ENCODE measurements at regions not wholly inside any gene's neighbourhood (a gene's known extent, or its start where the extent isn't known, plus 50 kb on each side); places are given as distances from the start of the nearest gene placed in this dataset.
A peak's percentile ranks its signal among the peaks of the same experiment; 100 is the strongest.
"Not testable (repeated sequence)": the region's sequence is repeated elsewhere in the genome, so short reads cannot be mapped to it uniquely, and the experiment has no call there.

GRCh38 chr5:164230341-164230740 is 724.9 kb downstream of the MAT2B start:
- no peaks in the 10 kb centered on the region for H3K27me3 ChIP-seq (ENCODE audit: control insufficient read depth in 5 of 5, insufficient read depth in 4 of 5, low read length in 5 of 5)
- H3K9me3 ChIP-seq (ENCODE audit: control insufficient read depth in 5 of 5, low read length in 5 of 5): peaks cover 0 to 8% (median 5%) of the 10 kb centered on the region in 5 donors
- no peak overlapping the region for H3K27ac ChIP-seq (ENCODE audit: low read depth, low read length)
- peaks cover 1 to 4% (median 2%) of the 10 kb centered on the region in 5 donors for H3K4me1 ChIP-seq (ENCODE audit: control insufficient read depth in 5 of 5, insufficient read depth in 5 of 5, low read length in 5 of 5)
- no peak overlapping the region for H3K9ac ChIP-seq (ENCODE audit: low read length in 5 of 5)
- H3K36me3 ChIP-seq (ENCODE audit: control insufficient read depth in 5 of 5, insufficient read depth in 5 of 5, low read length in 5 of 5): no peaks in the 10 kb centered on the region
- H3K4me3 ChIP-seq (ENCODE audit: low read depth in 1 of 5, low read length in 5 of 5): no peak overlapping the region

DNA sequence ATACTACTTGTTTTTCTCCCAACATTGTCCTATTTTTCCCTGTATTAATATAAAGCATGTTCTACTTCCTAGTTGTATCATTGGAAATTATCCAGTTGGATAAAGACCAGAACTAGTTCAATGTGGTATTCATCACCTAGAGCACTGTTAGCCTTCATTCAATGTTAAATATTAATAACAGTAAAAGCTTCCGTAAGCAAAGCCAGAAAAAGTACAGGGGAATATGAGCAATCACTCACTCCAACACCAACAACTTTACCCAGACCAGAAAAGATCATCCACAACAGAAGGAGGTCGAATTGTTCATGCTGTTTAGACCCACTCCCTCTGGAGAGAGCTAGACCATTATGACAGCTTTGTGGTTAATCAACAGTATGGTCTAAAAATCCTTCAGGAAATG is 728.4 kb downstream of the MAT2B start:
- Histone ChIP-seq H3K9ac (ENCODE audit: low read length in 5 of 5) (no peak overlapping the region), H3K4me3 (ENCODE audit: low read depth in 1 of 5, low read length in 5 of 5) (no peak overlapping the region), H3K9me3 (ENCODE audit: control insufficient read depth in 5 of 5, low read length in 5 of 5) (peaks cover 0 to 2% (median under 1%) of the 10 kb centered on the region in 5 donors), H3K27me3 (ENCODE audit: control insufficient read depth in 5 of 5, insufficient read depth in 4 of 5, low read length in 5 of 5) (no peaks in the 10 kb centered on the region), H3K4me1 (ENCODE audit: control insufficient read depth in 5 of 5, insufficient read depth in 5 of 5, low read length in 5 of 5) (peaks cover 2 to 13% (median 10%) of the 10 kb centered on the region in 5 donors), H3K27ac (ENCODE audit: low read depth, low read length) (no peak overlapping the region), H3K36me3 (ENCODE audit: control insufficient read depth in 5 of 5, insufficient read depth in 5 of 5, low read length in 5 of 5) (no peaks in the 10 kb centered on the region)

DNA sequence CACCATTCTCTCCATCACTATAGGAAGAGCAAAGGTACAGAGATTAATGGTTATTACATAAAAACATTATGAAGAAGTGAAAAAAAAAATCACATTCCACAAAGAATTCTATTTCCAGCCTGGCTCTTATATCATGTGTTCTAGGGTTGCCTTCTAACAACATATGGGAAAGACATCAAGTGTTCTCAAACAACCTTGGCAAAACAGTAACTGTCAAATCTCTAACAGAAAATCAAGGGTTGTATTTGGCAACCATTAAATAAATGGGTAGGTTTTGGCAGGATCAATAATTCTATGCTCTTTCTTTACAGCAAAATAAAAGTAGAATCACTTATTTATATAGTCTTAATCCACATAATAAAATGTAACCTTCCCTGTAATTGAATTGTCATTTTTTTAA is 728.9 kb downstream of the MAT2B start:
- H3K9ac ChIP-seq (ENCODE audit: low read length in 5 of 5): no peak overlapping the region
- peaks cover 2 to 13% (median 10%) of the 10 kb centered on the region in 5 donors for H3K4me1 ChIP-seq (ENCODE audit: control insufficient read depth in 5 of 5, insufficient read depth in 5 of 5, low read length in 5 of 5)
- H3K4me3 ChIP-seq (ENCODE audit: low read depth in 1 of 5, low read length in 5 of 5): no peak overlapping the region
- H3K36me3 ChIP-seq (ENCODE audit: control insufficient read depth in 5 of 5, insufficient read depth in 5 of 5, low read length in 5 of 5): no peaks in the 10 kb centered on the region
- H3K27me3 ChIP-seq (ENCODE audit: control insufficient read depth in 5 of 5, insufficient read depth in 4 of 5, low read length in 5 of 5): no peaks in the 10 kb centered on the region
- H3K9me3 ChIP-seq (ENCODE audit: control insufficient read depth in 5 of 5, low read length in 5 of 5): no peaks in the 10 kb centered on the region
- H3K27ac ChIP-seq (ENCODE audit: low read depth, low read length): no peak overlapping the region

DNA sequence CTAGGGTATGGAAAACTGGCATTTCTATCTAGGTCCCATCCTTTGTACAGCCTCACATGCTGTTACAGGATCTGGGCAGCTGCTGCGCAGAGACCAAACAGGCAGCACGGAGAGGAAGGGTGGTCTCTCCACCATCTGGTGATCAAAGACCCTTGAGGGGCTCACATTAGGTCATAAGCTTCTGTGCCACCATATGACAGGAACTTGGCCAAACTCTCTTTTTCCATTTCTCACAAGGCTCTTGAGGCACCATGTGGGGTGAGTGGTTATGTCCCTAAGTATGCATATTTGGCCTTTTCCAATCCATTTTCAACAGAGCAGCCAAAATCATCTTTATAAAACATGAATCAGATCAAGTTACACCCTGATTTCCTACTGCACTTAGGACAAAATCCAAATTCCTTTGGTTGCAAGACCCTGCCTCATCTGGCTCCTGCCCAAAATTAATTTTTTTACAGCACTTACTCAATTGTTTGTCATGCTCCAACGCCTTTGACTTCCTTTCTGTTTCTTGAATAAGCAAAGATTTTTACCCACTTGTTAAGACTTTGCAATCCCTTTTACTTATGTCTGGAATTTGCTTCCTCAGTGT is 730.0 kb downstream of the MAT2B start:
- H3K9ac ChIP-seq (ENCODE audit: low read length in 5 of 5): no peak overlapping the region
- no peak overlapping the region for H3K4me3 ChIP-seq (ENCODE audit: low read depth in 1 of 5, low read length in 5 of 5)
- peaks cover 2 to 13% (median 10%) of the 10 kb centered on the region in 5 donors for H3K4me1 ChIP-seq (ENCODE audit: control insufficient read depth in 5 of 5, insufficient read depth in 5 of 5, low read length in 5 of 5)
- H3K27ac ChIP-seq (ENCODE audit: low read depth, low read length): peak overlapping the region; percentile 25
- no peaks in the 10 kb centered on the region for H3K36me3 ChIP-seq (ENCODE audit: control insufficient read depth in 5 of 5, insufficient read depth in 5 of 5, low read length in 5 of 5)
- H3K27me3 ChIP-seq (ENCODE audit: control insufficient read depth in 5 of 5, insufficient read depth in 4 of 5, low read length in 5 of 5): no peaks in the 10 kb centered on the region
- no peaks in the 10 kb centered on the region for H3K9me3 ChIP-seq (ENCODE audit: control insufficient read depth in 5 of 5, low read length in 5 of 5)

DNA sequence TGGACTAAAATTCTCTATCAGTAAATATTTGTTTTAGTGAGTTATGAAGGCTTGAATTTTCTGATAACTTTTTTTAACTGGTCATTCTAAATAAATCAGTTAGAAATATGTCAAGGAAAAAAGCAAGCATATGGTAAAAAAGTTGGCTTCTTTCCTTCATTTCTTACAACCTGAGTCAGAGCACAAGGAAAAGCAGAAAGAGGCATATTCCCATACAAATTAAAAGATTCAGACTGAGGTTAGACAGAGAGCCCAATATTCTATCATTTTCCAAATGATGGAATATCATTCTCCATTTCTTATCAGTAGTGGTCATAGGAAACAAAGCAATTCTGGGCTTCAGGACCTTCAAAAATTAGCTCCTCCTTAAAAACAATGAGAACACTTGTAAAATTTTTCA is 732.1 kb downstream of the MAT2B start:
- Histone ChIP-seq H3K27ac (ENCODE audit: low read depth, low read length) (no peak overlapping the region), H3K9me3 (ENCODE audit: control insufficient read depth in 5 of 5, low read length in 5 of 5) (no peaks in the 10 kb centered on the region), H3K4me1 (ENCODE audit: control insufficient read depth in 5 of 5, insufficient read depth in 5 of 5, low read length in 5 of 5) (peaks cover 2 to 13% (median 10%) of the 10 kb centered on the region in 5 donors), H3K36me3 (ENCODE audit: control insufficient read depth in 5 of 5, insufficient read depth in 5 of 5, low read length in 5 of 5) (no peaks in the 10 kb centered on the region), H3K27me3 (ENCODE audit: control insufficient read depth in 5 of 5, insufficient read depth in 4 of 5, low read length in 5 of 5) (no peaks in the 10 kb centered on the region), H3K4me3 (ENCODE audit: low read depth in 1 of 5, low read length in 5 of 5) (no peak overlapping the region), H3K9ac (ENCODE audit: low read length in 5 of 5) (no peak overlapping the region)

DNA sequence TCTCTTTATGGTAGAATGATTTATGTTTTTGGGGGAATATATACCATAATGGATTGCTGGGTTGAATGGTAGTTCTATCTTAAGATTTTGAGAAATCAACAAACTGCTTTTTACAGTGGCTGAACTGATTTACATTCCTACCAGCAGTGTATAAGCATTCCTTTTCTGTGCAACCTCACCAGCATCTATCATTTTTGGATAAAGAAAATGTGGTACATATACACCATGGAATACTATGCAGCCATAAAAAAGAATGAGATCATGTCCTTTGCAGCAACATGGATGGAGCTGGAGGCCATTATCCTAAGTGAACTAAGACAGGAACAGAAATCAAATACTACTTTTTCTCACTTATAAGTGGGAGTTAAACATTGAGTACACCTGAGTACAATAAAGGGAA is 746.4 kb downstream of the MAT2B start:
- not testable (repeated sequence) for H3K27me3 ChIP-seq (ENCODE audit: control insufficient read depth in 5 of 5, insufficient read depth in 4 of 5, low read length in 5 of 5); H3K4me3 ChIP-seq (ENCODE audit: low read depth in 1 of 5, low read length in 5 of 5); H3K36me3 ChIP-seq (ENCODE audit: control insufficient read depth in 5 of 5, insufficient read depth in 5 of 5, low read length in 5 of 5); H3K4me1 ChIP-seq (ENCODE audit: control insufficient read depth in 5 of 5, insufficient read depth in 5 of 5, low read length in 5 of 5); H3K9ac ChIP-seq (ENCODE audit: low read length in 5 of 5); H3K27ac ChIP-seq (ENCODE audit: low read depth, low read length); H3K9me3 ChIP-seq (ENCODE audit: control insufficient read depth in 5 of 5, low read length in 5 of 5)

- H3K4me1 ChIP-seq (ENCODE audit: control insufficient read depth in 5 of 5, insufficient read depth in 5 of 5, low read length in 5 of 5): no peaks in the 10 kb centered on the region
- H3K4me3 ChIP-seq (ENCODE audit: low read depth in 1 of 5, low read length in 5 of 5): no peak overlapping the region
- no peaks in the 10 kb centered on the region for H3K9me3 ChIP-seq (ENCODE audit: control insufficient read depth in 5 of 5, low read length in 5 of 5)
- H3K27me3 ChIP-seq (ENCODE audit: control insufficient read depth in 5 of 5, insufficient read depth in 4 of 5, low read length in 5 of 5): no peaks in the 10 kb centered on the region
- no peaks in the 10 kb centered on the region for H3K36me3 ChIP-seq (ENCODE audit: control insufficient read depth in 5 of 5, insufficient read depth in 5 of 5, low read length in 5 of 5)
- no peak overlapping the region for H3K9ac ChIP-seq (ENCODE audit: low read length in 5 of 5)
- no peak overlapping the region for H3K27ac ChIP-seq (ENCODE audit: low read depth, low read length)
Measured at GRCh38 chr5:164253764-164254163, 748.3 kb downstream of the MAT2B start.

DNA sequence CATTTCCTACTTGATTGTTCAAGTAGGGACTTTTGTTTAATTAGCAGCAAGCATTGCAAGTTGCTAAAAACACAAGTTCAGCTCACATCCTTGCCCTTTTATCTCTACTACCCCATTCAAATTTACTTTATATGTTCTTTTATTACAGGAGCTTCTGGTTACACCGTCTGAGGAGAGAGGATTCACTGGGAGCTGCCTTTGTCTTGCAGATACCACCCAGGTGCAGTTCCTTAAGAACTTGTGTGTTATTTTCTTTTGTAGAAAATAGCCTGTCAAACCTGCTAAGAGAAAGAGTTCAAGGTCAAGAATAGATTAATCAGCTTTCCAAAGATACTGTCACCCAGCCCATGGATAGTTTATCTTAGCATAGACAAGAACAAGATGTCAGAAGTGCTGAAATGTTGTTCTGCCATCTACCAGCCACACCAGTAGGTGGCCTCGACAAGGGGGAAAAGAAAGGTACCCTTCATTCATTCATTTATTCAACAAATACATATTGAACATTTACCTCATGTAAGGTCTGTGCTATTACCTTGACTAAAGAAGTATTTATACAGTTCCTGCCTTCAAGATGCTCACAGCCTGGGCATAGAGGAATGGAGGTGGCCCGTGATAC is 750.3 kb downstream of the MAT2B start:
- H3K36me3 ChIP-seq (ENCODE audit: control insufficient read depth in 5 of 5, insufficient read depth in 5 of 5, low read length in 5 of 5): no peaks in the 10 kb centered on the region
- no peaks in the 10 kb centered on the region for H3K27me3 ChIP-seq (ENCODE audit: control insufficient read depth in 5 of 5, insufficient read depth in 4 of 5, low read length in 5 of 5)
- no peak overlapping the region for H3K9ac ChIP-seq (ENCODE audit: low read length in 5 of 5)
- no peak overlapping the region for H3K27ac ChIP-seq (ENCODE audit: low read depth, low read length)
- H3K9me3 ChIP-seq (ENCODE audit: control insufficient read depth in 5 of 5, low read length in 5 of 5): no peaks in the 10 kb centered on the region
- no peak overlapping the region for H3K4me3 ChIP-seq (ENCODE audit: low read depth in 1 of 5, low read length in 5 of 5)
- H3K4me1 ChIP-seq (ENCODE audit: control insufficient read depth in 5 of 5, insufficient read depth in 5 of 5, low read length in 5 of 5): no peaks in the 10 kb centered on the region

GRCh38 chr5:164256351-164256750 is 750.9 kb downstream of the MAT2B start:
- Histone ChIP-seq H3K9ac (ENCODE audit: low read length in 5 of 5) (no peak overlapping the region), H3K4me3 (ENCODE audit: low read depth in 1 of 5, low read length in 5 of 5) (no peak overlapping the region), H3K4me1 (ENCODE audit: control insufficient read depth in 5 of 5, insufficient read depth in 5 of 5, low read length in 5 of 5) (no peaks in the 10 kb centered on the region), H3K36me3 (ENCODE audit: control insufficient read depth in 5 of 5, insufficient read depth in 5 of 5, low read length in 5 of 5) (no peaks in the 10 kb centered on the region), H3K27ac (ENCODE audit: low read depth, low read length) (no peak overlapping the region), H3K27me3 (ENCODE audit: control insufficient read depth in 5 of 5, insufficient read depth in 4 of 5, low read length in 5 of 5) (no peaks in the 10 kb centered on the region), H3K9me3 (ENCODE audit: control insufficient read depth in 5 of 5, low read length in 5 of 5) (no peaks in the 10 kb centered on the region)

- H3K4me1 ChIP-seq (ENCODE audit: control insufficient read depth in 5 of 5, insufficient read depth in 5 of 5, low read length in 5 of 5): no peaks in the 10 kb centered on the region
- H3K27me3 ChIP-seq (ENCODE audit: control insufficient read depth in 5 of 5, insufficient read depth in 4 of 5, low read length in 5 of 5): no peaks in the 10 kb centered on the region
- no peaks in the 10 kb centered on the region for H3K36me3 ChIP-seq (ENCODE audit: control insufficient read depth in 5 of 5, insufficient read depth in 5 of 5, low read length in 5 of 5)
- H3K4me3 ChIP-seq (ENCODE audit: low read depth in 1 of 5, low read length in 5 of 5): no peak overlapping the region
- H3K9ac ChIP-seq (ENCODE audit: low read length in 5 of 5): no peak overlapping the region
- H3K9me3 ChIP-seq (ENCODE audit: control insufficient read depth in 5 of 5, low read length in 5 of 5): no peaks in the 10 kb centered on the region
- no peak overlapping the region for H3K27ac ChIP-seq (ENCODE audit: low read depth, low read length)
Measured at GRCh38 chr5:164256954-164257353, 751.5 kb downstream of the MAT2B start.

Measured in subcutaneous abdominal adipose tissue (tissue), 5 donors.